GM23338 (cell line): ENCODE measurements at regions not wholly inside any gene's neighbourhood (a gene's known extent, or its start where the extent isn't known, plus 50 kb on each side); places are given as distances from the start of the nearest gene placed in this dataset.

Experiments used
- ATAC-seq: fragments of 200-7000 bp; cut with Tn5 transposase; 3 replicates; pipeline ENCODE4 v1.9.1; 2020
- DNase-seq: peaks from one replicate; pipeline ENCODE4 v3.0.0-alpha.2; 2015; ENCODE audit warnings: low spot score
- H2AFZ ChIP-seq: fragments of 200-600 bp; sonication (generic); 2 replicates; pipeline ENCODE4 v1.8.0; 2016; ENCODE audit warnings: antibody characterized with exemption, mild to moderate bottlenecking, moderate library complexity
- H3F3A ChIP-seq: fragments of 200-600 bp; sonication (generic); replicated peaks from 2 replicates; pipeline ENCODE4 v1.8.0; 2017; ENCODE audit warnings: antibody characterized with exemption, mixed run types, low read depth
- H3K27ac ChIP-seq: fragments of 200-600 bp; sonication (generic); 2 replicates; pipeline ENCODE4 v1.6.1; 2016; ENCODE audit warnings: low read depth
- H3K27me3 ChIP-seq: fragments of 200-600 bp; sonication (generic); 2 replicates; pipeline ENCODE4 v1.8.0; 2016; ENCODE audit warnings: mild to moderate bottlenecking, mixed run types, moderate library complexity; ENCODE audit not compliant: insufficient read depth
- H3K36me3 ChIP-seq: fragments of 200-600 bp; sonication (generic); 2 replicates; pipeline ENCODE4 v1.8.0; 2016; ENCODE audit warnings: mild to moderate bottlenecking; ENCODE audit not compliant: insufficient read depth
- H3K4me1 ChIP-seq: fragments of 200-600 bp; sonication (generic); 2 replicates; pipeline ENCODE4 v1.8.0; 2016; ENCODE audit warnings: mild to moderate bottlenecking, moderate library complexity; ENCODE audit not compliant: insufficient read depth
- H3K4me2 ChIP-seq: fragments of 200-600 bp; sonication (generic); 2 replicates; pipeline ENCODE4 v1.7.1; 2017; ENCODE audit warnings: mixed run types
- H3K4me3 ChIP-seq: fragments of 200-600 bp; sonication (generic); 2 replicates; pipeline ENCODE4 v1.6.1; 2016; ENCODE audit warnings: mixed run types
- H3K79me2 ChIP-seq: fragments of 200-600 bp; sonication (generic); replicated peaks from 2 replicates; pipeline ENCODE4 v1.8.0; 2017; ENCODE audit warnings: mild to moderate bottlenecking; ENCODE audit not compliant: insufficient read depth
- H3K9me2 ChIP-seq: fragments of 200-600 bp; sonication (generic); 2 replicates; pipeline ENCODE4 v1.8.0; 2017; ENCODE audit not compliant: insufficient read depth
- H4K20me1 ChIP-seq: fragments of 200-600 bp; sonication (generic); replicated peaks from 2 replicates; pipeline ENCODE4 v1.8.0; 2017; ENCODE audit warnings: mild to moderate bottlenecking; ENCODE audit not compliant: insufficient read depth
- H3K27ac Mint-ChIP-seq: 2 replicates; pipeline ENCODE4 v1.8.0; 2020; ENCODE audit warnings: inconsistent platforms, mild to moderate bottlenecking, moderate library complexity, mixed read lengths
- H3K27me3 Mint-ChIP-seq: 3 replicates; pipeline ENCODE4 v1.8.0; 2022; ENCODE audit warnings: low read depth, mild to moderate bottlenecking, moderate library complexity, mixed read lengths, inconsistent platforms; ENCODE audit not compliant: insufficient read depth, poor library complexity
- H3K36me3 Mint-ChIP-seq: 3 replicates; pipeline ENCODE4 v1.8.0; 2021; ENCODE audit warnings: low read depth, mild to moderate bottlenecking, inconsistent platforms, moderate library complexity, mixed read lengths
- H3K4me1 Mint-ChIP-seq: 3 replicates; pipeline ENCODE4 v1.8.0; 2020; ENCODE audit warnings: mild to moderate bottlenecking, inconsistent platforms, mixed read lengths
- H3K4me3 Mint-ChIP-seq: 3 replicates; pipeline ENCODE4 v1.8.0; 2021; ENCODE audit warnings: moderate library complexity, mild to moderate bottlenecking, inconsistent platforms, mixed read lengths
- H3K9me3 Mint-ChIP-seq: 3 replicates; pipeline ENCODE4 v1.8.0; 2020; ENCODE audit warnings: moderate library complexity, mild to moderate bottlenecking, inconsistent platforms, mixed read lengths
- EZH2 ChIP-seq: fragments of 200-600 bp; sonication (generic); IDR thresholded peaks from one replicate; pipeline ENCODE4 v1.8.0; 2017; ENCODE audit warnings: antibody characterized with exemption, mild to moderate bottlenecking, low read depth; ENCODE audit not compliant: unreplicated experiment
- EZH2phosphoT487 ChIP-seq: fragments of 200-600 bp; sonication (generic); IDR thresholded peaks from one replicate; pipeline ENCODE4 v1.8.1; 2018; ENCODE audit warnings: antibody characterized with exemption; ENCODE audit not compliant: unreplicated experiment
- NANOG ChIP-seq: IDR thresholded peaks from 2 replicates; pipeline ENCODE4 v1.6.1; 2016; ENCODE audit warnings: antibody characterized with exemption, borderline replicate concordance
- POLR2AphosphoS5 ChIP-seq: IDR thresholded peaks from 2 replicates; pipeline ENCODE4 v1.6.1; 2016; ENCODE audit warnings: antibody characterized with exemption, low read depth
- REST ChIP-seq: IDR thresholded peaks from one replicate; pipeline ENCODE4 v1.6.1; 2018; ENCODE audit warnings: antibody characterized with exemption; ENCODE audit not compliant: unreplicated experiment
- ZNF462 ChIP-seq: fragments of 250-450 bp; sonication (Bioruptor Pico); IDR thresholded peaks from 2 replicates; pipeline ENCODE4 v1.5.0; 2020; ENCODE audit warnings: mild to moderate bottlenecking, moderate library complexity
- TF ChIP-seq, protein P1 (sequence below): IDR thresholded peaks from 2 replicates; pipeline ENCODE4 v1.6.1; 2016; ENCODE audit warnings: antibody characterized with exemption

- TF ChIP-seq ZNF462, result no peak
- no peak for TF ChIP-seq EZH2
These were observed 388.5 kb upstream of the ZNF507 start (continued) for GRCh38 chr19:31956771-31957392.

GRCh38 chr19:31957711-31958110 is 387.7 kb upstream of the ZNF507 start:
- peaks cover 17% of the 10 kb centered on the region for H3K4me1 Mint-ChIP-seq
- Histone ChIP-seq H3K79me2 (no peaks in the 10 kb centered on the region), H3K4me2 (no peak overlapping the region), H3K36me3 (no peaks in the 10 kb centered on the region), H3F3A (no peaks in the 10 kb centered on the region), H3K4me3 (no peak overlapping the region), H3K27me3 (no peaks in the 10 kb centered on the region), H2AFZ (peak overlapping the region; percentile 74; the same call in 1 of the 2 replicates), H4K20me1 (no peaks in the 10 kb centered on the region), H3K9me2 (peaks cover 20% of the 10 kb centered on the region), H3K27ac (no peak overlapping the region), H3K4me1 (no peaks in the 10 kb centered on the region)
- no peak for TF ChIP-seq EZH2phosphoT487
- TF ChIP-seq EZH2, result no peak
- TF ChIP-seq, protein P1, sequence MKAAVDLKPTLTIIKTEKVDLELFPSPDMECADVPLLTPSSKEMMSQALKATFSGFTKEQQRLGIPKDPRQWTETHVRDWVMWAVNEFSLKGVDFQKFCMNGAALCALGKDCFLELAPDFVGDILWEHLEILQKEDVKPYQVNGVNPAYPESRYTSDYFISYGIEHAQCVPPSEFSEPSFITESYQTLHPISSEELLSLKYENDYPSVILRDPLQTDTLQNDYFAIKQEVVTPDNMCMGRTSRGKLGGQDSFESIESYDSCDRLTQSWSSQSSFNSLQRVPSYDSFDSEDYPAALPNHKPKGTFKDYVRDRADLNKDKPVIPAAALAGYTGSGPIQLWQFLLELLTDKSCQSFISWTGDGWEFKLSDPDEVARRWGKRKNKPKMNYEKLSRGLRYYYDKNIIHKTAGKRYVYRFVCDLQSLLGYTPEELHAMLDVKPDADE, result no peak
- no peak for TF ChIP-seq POLR2AphosphoS5
- no peak for TF ChIP-seq NANOG
- TF ChIP-seq REST, result no peak
- ATAC-seq (no peak), DNase-seq (no peak)
- no peaks in the 10 kb centered on the region for H3K36me3 Mint-ChIP-seq
- H3K4me3 Mint-ChIP-seq, result no peak overlapping the region
- no peak overlapping the region for H3K27ac Mint-ChIP-seq
- no peaks in the 10 kb centered on the region for H3K27me3 Mint-ChIP-seq
- H3K9me3 Mint-ChIP-seq, result no peaks in the 10 kb centered on the region
